ENCODE measurements at regions not wholly inside any gene's neighbourhood (a gene's known extent, or its start where the extent isn't known, plus 50 kb on each side); places are given as distances from the start of the nearest gene placed in this dataset.

GRCh38 chr19:30708416-30709178 is 336.4 kb downstream of the ZNF536 start:
- DNase-seq (ENCODE audit: low read depth in 2 of 2), result no peak

GRCh38 chr19:30704771-30705330 is 332.7 kb downstream of the ZNF536 start:
- DNase-seq (ENCODE audit: low read depth in 2 of 2), result no peak

GRCh38 chr19:30703645-30704044 is 331.5 kb downstream of the ZNF536 start:
- DNase-seq (ENCODE audit: low read depth in 2 of 2), result no peak

GRCh38 chr19:30701178-30701577 is 329.0 kb downstream of the ZNF536 start:
- no peak for DNase-seq (ENCODE audit: low read depth in 2 of 2)

GRCh38 chr19:30699871-30700280 is 327.7 kb downstream of the ZNF536 start:
- no peak for DNase-seq (ENCODE audit: low read depth in 2 of 2)

GRCh38 chr19:30696514-30696913 is 324.3 kb downstream of the ZNF536 start:
- no peak for DNase-seq (ENCODE audit: low read depth in 2 of 2)

- no peak for DNase-seq (ENCODE audit: low read depth in 2 of 2)
These were observed 323.1 kb downstream of the ZNF536 start for GRCh38 chr19:30695171-30695875.

GRCh38 chr19:30694156-30694755 is 322.1 kb downstream of the ZNF536 start:
- DNase-seq (ENCODE audit: low read depth in 2 of 2), result no peak

GRCh38 chr19:30692879-30693503 is 320.8 kb downstream of the ZNF536 start:
- no peak for DNase-seq (ENCODE audit: low read depth in 2 of 2)

GRCh38 chr19:30692181-30692811 is 320.1 kb downstream of the ZNF536 start:
- no peak for DNase-seq (ENCODE audit: low read depth in 2 of 2)

GRCh38 chr19:30691819-30692166 is 319.6 kb downstream of the ZNF536 start:
- no peak for DNase-seq (ENCODE audit: low read depth in 2 of 2)

GRCh38 chr19:30690935-30691818 is 319.0 kb downstream of the ZNF536 start:
- no peak for DNase-seq (ENCODE audit: low read depth in 2 of 2)

- no peak for DNase-seq (ENCODE audit: low read depth in 2 of 2)
These were observed 318.3 kb downstream of the ZNF536 start for GRCh38 chr19:30690525-30690924.

- no peak for DNase-seq (ENCODE audit: low read depth in 2 of 2)
These were observed 317.3 kb downstream of the ZNF536 start for GRCh38 chr19:30689474-30689873.

- DNase-seq (ENCODE audit: low read depth in 2 of 2), result no peak
These were observed 316.5 kb downstream of the ZNF536 start for GRCh38 chr19:30688696-30689095.

- no peak for DNase-seq (ENCODE audit: low read depth in 2 of 2)
These were observed 314.8 kb downstream of the ZNF536 start for GRCh38 chr19:30686826-30687566.

- no peak for DNase-seq (ENCODE audit: low read depth in 2 of 2)
These were observed 314.1 kb downstream of the ZNF536 start for GRCh38 chr19:30686176-30686820.

- no peak for DNase-seq (ENCODE audit: low read depth in 2 of 2)
These were observed 313.3 kb downstream of the ZNF536 start for GRCh38 chr19:30685426-30686000.

- DNase-seq (ENCODE audit: low read depth in 2 of 2), result no peak
These were observed 312.4 kb downstream of the ZNF536 start for GRCh38 chr19:30684613-30685012.
